ENCODE measurements at regions not wholly inside any gene's neighbourhood (a gene's known extent, or its start where the extent isn't known, plus 50 kb on each side); places are given as distances from the start of the nearest gene placed in this dataset.

- TF ChIP-seq EZH2phosphoT487 (IDR thresholded peaks at IDR 0.05; ENCODE audit: borderline replicate concordance, low read depth, low read length): no peak
- TF ChIP-seq, protein P1, sequence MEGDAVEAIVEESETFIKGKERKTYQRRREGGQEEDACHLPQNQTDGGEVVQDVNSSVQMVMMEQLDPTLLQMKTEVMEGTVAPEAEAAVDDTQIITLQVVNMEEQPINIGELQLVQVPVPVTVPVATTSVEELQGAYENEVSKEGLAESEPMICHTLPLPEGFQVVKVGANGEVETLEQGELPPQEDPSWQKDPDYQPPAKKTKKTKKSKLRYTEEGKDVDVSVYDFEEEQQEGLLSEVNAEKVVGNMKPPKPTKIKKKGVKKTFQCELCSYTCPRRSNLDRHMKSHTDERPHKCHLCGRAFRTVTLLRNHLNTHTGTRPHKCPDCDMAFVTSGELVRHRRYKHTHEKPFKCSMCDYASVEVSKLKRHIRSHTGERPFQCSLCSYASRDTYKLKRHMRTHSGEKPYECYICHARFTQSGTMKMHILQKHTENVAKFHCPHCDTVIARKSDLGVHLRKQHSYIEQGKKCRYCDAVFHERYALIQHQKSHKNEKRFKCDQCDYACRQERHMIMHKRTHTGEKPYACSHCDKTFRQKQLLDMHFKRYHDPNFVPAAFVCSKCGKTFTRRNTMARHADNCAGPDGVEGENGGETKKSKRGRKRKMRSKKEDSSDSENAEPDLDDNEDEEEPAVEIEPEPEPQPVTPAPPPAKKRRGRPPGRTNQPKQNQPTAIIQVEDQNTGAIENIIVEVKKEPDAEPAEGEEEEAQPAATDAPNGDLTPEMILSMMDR (conservative IDR thresholded peaks at IDR 0.05; ENCODE audit: low read length): no peak
Measured at GRCh38 chr7:11969643-11970042, 137.6 kb upstream of the THSD7A start.

All from OCI-LY7 (cell line).